Activated naive CD8-positive, alpha-beta T cell treated with anti-CD3 and anti-CD28 coated beads, Interleukin-2, amount 50 U/mL, for 24 hours (primary cell): ENCODE measurements at regions not wholly inside any gene's neighbourhood (a gene's known extent, or its start where the extent isn't known, plus 50 kb on each side); places are given as distances from the start of the nearest gene placed in this dataset.
A peak's percentile ranks its signal among the peaks of the same experiment; 100 is the strongest.

ENCODE experiments used
- ATAC-seq: fragments of 150-1000 bp; cut with Tn5 transposase; one replicate; pipeline ENCODE4 v1.10.0; 2021
- DNase-seq: peaks from one replicate; pipeline ENCODE4 v3.0.0; 2021
- H3K27ac Mint-ChIP-seq: one replicate; pipeline ENCODE4 v1.8.0; 2021; ENCODE audit warnings: mild to moderate bottlenecking, mixed read lengths
- H3K27me3 Mint-ChIP-seq: one replicate; pipeline ENCODE4 v1.8.0; 2021; ENCODE audit warnings: mixed read lengths
- H3K36me3 Mint-ChIP-seq: one replicate; pipeline ENCODE4 v1.8.0; 2021; ENCODE audit warnings: low read depth, mixed read lengths
- H3K4me1 Mint-ChIP-seq: one replicate; pipeline ENCODE4 v1.8.0; 2021; ENCODE audit warnings: mixed read lengths
- H3K4me3 Mint-ChIP-seq: one replicate; pipeline ENCODE4 v1.8.0; 2021; ENCODE audit warnings: mild to moderate bottlenecking, moderate library complexity, mixed read lengths
- H3K9me3 Mint-ChIP-seq: one replicate; pipeline ENCODE4 v1.8.0; 2021; ENCODE audit warnings: mixed read lengths

DNA sequence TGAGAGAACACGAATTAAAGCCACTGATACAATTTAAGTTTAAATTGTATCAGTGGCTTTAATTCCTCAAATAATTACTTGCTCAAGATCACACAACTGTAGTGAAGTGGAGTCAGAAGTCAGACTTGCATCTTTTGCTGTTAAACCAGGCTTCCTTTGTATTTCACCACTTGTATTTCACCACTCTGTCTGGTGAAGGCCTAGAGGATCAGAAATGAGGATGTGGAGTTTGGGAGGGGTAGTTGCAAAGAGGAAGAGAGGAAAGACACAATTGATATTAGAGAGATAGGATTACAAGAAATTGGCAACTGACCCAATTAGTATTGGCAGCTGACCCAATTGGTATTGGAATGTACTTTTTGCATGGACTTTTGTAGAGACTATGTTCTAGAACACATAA is 288.1 kb upstream of the GPR149 start:
- Mint-ChIP-seq H3K9me3 (no peaks in the 10 kb centered on the region), H3K27me3 (no peaks in the 10 kb centered on the region), H3K27ac (no peak overlapping the region), H3K4me1 (no peaks in the 10 kb centered on the region), H3K36me3 (no peaks in the 10 kb centered on the region), H3K4me3 (no peak overlapping the region)
- DNase-seq: no peak
- ATAC-seq: no peak

DNA sequence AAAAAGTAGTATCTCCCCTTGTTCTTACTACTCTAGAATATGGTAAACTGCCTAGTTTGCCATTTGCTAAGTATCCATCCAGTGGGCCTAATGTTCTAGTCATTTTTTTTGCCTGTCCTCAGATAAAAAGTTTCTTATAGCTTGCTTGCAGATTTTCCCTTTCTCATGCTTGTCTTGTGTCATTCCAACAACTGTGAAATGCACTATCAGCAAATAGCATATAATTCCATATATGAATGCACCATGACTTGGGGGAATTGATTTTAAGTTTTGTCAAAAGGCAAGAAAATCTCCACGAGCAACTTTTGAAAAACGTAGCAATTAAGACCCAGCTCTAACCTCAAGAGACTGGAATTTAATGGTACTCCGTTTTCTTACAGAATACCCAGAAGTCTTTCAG is 286.2 kb upstream of the GPR149 start:
- Mint-ChIP-seq H3K4me1 (no peaks in the 10 kb centered on the region), H3K27me3 (no peaks in the 10 kb centered on the region), H3K36me3 (no peaks in the 10 kb centered on the region), H3K4me3 (no peak overlapping the region), H3K9me3 (no peaks in the 10 kb centered on the region), H3K27ac (no peak overlapping the region)
- ATAC-seq (no peak), DNase-seq (no peak)

DNA sequence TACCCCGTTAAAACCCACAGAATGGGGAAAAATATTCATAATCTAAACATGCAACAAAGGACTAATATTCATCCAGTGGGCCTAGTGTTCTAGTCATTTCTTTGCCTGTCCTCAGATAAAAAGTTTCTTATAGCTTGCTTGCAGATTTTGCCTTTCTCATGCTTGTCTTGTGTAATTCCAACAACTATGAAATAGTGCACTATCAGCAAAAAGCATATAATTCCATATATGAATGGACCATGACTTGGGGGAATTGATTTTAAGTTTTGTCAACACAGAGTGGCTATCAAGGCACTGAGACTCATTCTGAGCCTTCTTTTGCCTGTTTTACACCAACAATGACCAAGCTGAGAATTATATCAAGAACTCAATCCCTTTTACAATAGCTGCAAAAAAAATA is 278.6 kb upstream of the GPR149 start:
- Mint-ChIP-seq H3K27me3 (no peaks in the 10 kb centered on the region), H3K4me1 (no peaks in the 10 kb centered on the region), H3K4me3 (no peak overlapping the region), H3K9me3 (no peaks in the 10 kb centered on the region), H3K36me3 (no peaks in the 10 kb centered on the region), H3K27ac (no peak overlapping the region)
- ATAC-seq (no peak), DNase-seq (no peak)

DNA sequence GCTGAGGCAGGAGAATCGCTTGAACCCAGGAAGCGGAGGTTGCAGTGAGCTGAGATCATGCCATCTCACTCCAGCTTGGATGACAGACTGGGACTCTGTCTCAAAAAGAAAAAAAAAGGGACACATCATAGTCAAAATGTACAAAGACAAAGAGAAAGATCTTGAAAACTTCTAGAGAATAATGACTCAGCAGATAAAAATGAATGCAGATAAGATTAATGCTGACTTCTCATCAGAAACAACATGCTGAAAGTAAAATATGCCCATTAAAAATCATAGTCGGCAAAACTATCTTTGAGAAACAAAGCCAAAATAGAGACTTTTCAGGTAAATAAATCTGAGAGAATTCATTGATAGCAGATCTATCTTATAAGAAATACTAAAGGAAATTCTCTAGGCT is 271.1 kb upstream of the GPR149 start:
- no peaks in the 10 kb centered on the region for H3K36me3 Mint-ChIP-seq
- H3K27me3 Mint-ChIP-seq: no peaks in the 10 kb centered on the region
- H3K4me1 Mint-ChIP-seq: no peaks in the 10 kb centered on the region
- ATAC-seq: no peak
- H3K9me3 Mint-ChIP-seq: no peaks in the 10 kb centered on the region
- H3K4me3 Mint-ChIP-seq: no peak overlapping the region
- DNase-seq: no peak
- no peak overlapping the region for H3K27ac Mint-ChIP-seq

DNA sequence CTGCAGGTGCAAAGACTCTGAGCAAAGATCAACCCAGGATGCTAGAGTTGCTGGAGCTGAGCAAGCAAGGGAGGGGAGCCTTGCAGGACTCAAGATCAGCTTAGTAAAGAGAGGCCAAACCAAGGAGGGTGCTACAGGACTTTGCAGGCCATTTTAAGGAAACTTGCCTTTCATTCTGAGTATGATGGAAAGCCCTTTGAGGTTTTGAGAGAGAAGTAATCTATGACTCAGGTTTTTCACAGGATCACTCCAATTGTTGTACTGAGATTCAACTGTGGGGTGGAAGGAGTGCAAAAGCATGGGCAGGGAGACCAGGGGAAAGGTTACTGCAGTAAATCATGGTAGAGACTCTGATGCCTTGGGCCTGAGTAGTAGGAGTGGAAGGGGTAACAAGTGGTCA is 260.4 kb upstream of the GPR149 start:
- Mint-ChIP-seq H3K36me3 (no peaks in the 10 kb centered on the region), H3K4me3 (no peak overlapping the region), H3K9me3 (peaks cover 3% of the 10 kb centered on the region), H3K27ac (no peak overlapping the region), H3K4me1 (no peaks in the 10 kb centered on the region), H3K27me3 (no peaks in the 10 kb centered on the region)
- DNase-seq (no peak), ATAC-seq (peak; percentile 36)

DNA sequence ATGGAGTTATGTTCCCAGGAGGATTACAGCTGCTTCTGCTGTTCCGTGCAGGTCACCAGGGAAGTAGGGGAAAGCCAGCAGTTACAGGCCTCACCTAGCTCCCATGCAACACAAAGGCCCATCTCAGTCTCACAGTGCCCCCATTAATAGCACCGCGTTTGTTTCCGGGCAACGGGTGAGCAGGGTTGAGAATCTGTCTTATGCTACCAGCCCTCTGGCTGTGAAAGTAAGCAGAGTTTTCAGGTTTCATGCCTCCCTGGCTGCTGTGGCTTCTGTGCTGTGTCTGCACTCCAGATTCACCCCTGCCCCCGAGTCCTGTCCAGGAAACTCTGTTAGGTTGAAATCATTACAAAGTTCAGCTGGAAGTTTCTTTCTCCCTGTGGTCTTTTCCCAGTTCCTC is 254.4 kb upstream of the GPR149 start:
- no peaks in the 10 kb centered on the region for H3K4me1 Mint-ChIP-seq
- no peaks in the 10 kb centered on the region for H3K36me3 Mint-ChIP-seq
- no peak for ATAC-seq
- no peak overlapping the region for H3K27ac Mint-ChIP-seq
- no peak overlapping the region for H3K4me3 Mint-ChIP-seq
- H3K27me3 Mint-ChIP-seq: no peaks in the 10 kb centered on the region
- no peak for DNase-seq
- H3K9me3 Mint-ChIP-seq: peaks cover 10% of the 10 kb centered on the region

DNA sequence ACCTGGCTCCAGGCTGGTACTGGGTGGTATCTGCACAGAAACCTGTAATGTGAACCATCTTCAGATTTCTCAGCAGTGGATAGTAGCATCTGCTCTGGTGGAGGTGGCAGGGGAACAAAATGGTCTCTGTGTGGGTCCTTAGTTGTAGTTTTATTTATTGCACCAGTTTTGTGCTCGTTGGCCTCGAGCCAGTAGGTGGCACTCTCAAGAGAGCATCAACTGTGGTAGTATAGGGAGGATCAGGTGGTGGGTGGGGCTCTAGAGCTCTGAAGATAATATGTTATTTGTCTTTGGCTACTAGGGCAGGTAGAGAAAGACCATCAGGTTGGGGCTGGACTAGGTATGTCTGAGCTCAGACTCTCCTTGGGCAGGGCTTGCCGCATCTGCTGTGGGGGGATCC is 254.0 kb upstream of the GPR149 start:
- DNase-seq (no peak), ATAC-seq (no peak)
- H3K4me1 Mint-ChIP-seq: no peaks in the 10 kb centered on the region
- H3K4me3 Mint-ChIP-seq: no peak overlapping the region
- no peaks in the 10 kb centered on the region for H3K27me3 Mint-ChIP-seq
- H3K27ac Mint-ChIP-seq: no peak overlapping the region
- H3K9me3 Mint-ChIP-seq: peaks cover 10% of the 10 kb centered on the region
- H3K36me3 Mint-ChIP-seq: no peaks in the 10 kb centered on the region

DNA sequence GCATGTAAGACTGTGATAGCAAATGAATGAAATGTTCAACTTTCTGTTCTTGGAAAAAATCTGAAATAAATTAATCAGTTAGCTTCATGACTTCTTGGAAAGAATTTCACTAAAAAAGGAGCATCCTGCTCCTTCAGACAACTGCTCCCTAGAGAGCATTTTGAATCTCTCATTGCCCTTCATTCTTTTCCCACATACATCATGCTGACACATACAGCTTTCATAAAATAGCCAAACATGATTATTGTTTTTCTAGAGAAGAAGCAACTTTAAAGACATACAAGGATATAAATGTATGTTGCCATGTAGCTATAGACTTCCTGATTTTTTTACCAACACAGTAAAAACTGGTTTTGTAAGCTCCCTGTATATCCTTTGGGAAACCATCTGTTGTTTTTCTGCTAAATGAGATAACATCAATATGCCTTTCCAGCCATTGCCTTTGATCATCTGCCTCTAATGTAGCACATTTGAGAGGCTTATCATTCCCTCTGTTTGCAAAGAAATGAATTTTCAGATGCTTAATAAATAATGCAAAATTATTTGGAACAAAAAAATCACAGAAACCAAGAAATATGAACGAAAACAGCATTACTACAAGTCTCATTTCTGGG is 248.2 kb upstream of the GPR149 start:
- no peaks in the 10 kb centered on the region for H3K36me3 Mint-ChIP-seq
- no peak overlapping the region for H3K27ac Mint-ChIP-seq
- H3K4me3 Mint-ChIP-seq: no peak overlapping the region
- ATAC-seq (no peak), DNase-seq (no peak)
- H3K9me3 Mint-ChIP-seq: no peaks in the 10 kb centered on the region
- H3K4me1 Mint-ChIP-seq: no peaks in the 10 kb centered on the region
- no peaks in the 10 kb centered on the region for H3K27me3 Mint-ChIP-seq

DNA sequence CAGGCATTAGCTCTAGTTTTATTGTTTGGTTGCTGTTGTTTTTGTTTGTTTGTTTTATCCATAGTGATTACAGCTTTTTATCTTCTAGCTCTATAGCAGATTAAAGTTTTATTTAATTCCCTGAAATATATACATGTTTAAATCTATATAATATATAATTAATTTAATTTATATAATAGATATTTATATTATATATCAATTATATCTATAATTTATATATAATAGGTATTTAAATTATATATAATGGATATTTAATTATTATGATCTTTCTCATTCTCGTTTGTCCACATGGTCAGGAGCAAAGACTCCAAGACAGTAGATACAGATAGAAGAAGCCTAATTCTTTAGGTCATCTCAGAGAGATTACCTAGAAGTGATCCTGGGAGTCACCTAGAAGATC is 238.8 kb upstream of the GPR149 start:
- Mint-ChIP-seq H3K36me3 (no peaks in the 10 kb centered on the region), H3K27ac (no peak overlapping the region), H3K27me3 (no peaks in the 10 kb centered on the region), H3K4me1 (no peaks in the 10 kb centered on the region), H3K4me3 (no peak overlapping the region), H3K9me3 (peaks cover 4% of the 10 kb centered on the region)
- no peak for DNase-seq
- no peak for ATAC-seq

DNA sequence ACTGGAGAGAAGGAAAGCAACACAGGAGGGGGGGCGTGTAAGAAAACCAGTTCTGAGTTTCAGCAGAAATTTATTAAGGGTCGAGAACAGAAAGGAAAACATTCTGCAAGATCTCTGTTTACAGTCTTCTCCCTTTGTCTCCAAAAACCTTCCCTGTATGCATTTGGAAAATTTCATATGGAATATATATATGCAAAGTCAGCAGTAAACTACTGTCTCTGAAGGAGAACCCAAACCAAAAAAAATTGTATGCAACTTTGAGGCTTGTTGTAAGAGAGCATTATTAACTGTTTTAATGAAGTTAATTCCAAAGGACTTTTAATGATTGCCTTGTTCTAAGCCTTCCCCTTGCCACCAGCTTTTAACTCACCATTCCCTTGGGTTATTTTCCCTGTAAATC is 238.2 kb upstream of the GPR149 start:
- Mint-ChIP-seq H3K4me1 (no peaks in the 10 kb centered on the region), H3K4me3 (no peak overlapping the region)

DNA sequence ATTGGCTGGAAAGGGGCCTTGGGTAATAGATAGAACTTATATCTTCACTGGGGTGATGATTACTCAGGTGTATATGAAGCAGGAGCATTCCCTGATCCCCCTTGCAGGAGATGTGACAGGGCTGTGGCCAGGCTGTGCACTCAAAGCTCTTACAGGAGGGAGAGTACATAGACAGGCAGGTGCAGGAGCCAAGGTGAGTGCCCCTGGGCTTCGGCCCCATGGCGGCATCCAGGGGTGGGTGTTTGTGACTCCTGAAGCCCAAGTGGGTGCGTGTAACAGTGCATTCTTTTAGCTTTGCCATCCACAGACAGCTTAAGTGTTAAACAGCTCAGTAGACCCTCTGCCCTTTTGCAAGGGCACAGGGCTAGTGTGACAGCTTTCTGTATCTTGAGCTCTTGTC is 236.6 kb upstream of the GPR149 start:
- Mint-ChIP-seq H3K4me1 (no peaks in the 10 kb centered on the region), H3K27ac (no peak overlapping the region), H3K4me3 (no peak overlapping the region), H3K9me3 (no peaks in the 10 kb centered on the region), H3K36me3 (no peaks in the 10 kb centered on the region), H3K27me3 (no peaks in the 10 kb centered on the region)
- no peak for ATAC-seq
- DNase-seq: no peak

More for the DNA sequence above, 238.2 kb upstream of the GPR149 start:
- ATAC-seq: no peak
- Mint-ChIP-seq H3K27me3 (no peaks in the 10 kb centered on the region), H3K9me3 (peaks cover 4% of the 10 kb centered on the region), H3K36me3 (no peaks in the 10 kb centered on the region), H3K27ac (no peak overlapping the region)
- DNase-seq: no peak

DNA sequence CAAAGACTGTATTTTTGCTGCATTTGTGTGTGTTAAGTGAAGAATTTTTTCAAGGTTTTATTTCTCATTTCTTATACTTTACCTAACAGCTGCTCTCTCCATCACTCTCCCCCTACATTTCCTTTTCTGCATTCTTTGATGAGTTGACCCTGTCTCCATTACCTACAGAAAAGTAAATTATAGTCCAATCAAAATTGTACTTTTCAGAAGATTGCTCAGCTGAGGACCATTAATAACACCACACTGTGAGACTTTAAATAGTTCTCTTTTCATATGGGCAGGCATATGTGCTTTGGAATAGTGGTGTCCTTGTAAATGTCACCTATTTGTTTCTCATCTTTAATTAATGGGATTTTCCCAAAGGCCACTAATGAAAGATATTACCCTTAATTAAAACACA is 234.7 kb upstream of the GPR149 start:
- H3K27ac Mint-ChIP-seq: no peak overlapping the region
- no peak overlapping the region for H3K4me3 Mint-ChIP-seq
- ATAC-seq (no peak), DNase-seq (no peak)
- no peaks in the 10 kb centered on the region for H3K36me3 Mint-ChIP-seq
- H3K27me3 Mint-ChIP-seq: no peaks in the 10 kb centered on the region
- no peaks in the 10 kb centered on the region for H3K9me3 Mint-ChIP-seq
- no peaks in the 10 kb centered on the region for H3K4me1 Mint-ChIP-seq

DNA sequence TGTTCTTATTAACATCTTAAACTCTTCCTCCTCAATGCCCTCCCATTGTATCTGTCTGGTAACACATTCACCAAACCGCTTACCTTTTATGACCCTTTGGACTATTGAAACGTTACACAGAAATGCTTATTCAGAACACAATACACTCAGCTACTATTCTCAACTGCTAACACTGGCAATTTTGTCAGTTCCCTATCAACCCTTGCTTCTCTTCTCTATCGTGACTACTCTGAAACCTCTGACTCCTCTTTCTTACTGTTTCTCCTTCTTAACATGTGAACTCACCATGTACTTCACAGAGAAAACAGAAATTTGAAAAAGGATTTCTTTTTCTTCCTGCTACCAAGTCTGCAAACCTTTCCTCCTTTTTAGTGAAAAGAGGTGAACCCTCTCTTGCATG is 232.9 kb upstream of the GPR149 start:
- Mint-ChIP-seq H3K9me3 (no peaks in the 10 kb centered on the region), H3K4me3 (no peak overlapping the region), H3K36me3 (no peaks in the 10 kb centered on the region), H3K4me1 (no peaks in the 10 kb centered on the region), H3K27ac (no peak overlapping the region), H3K27me3 (no peaks in the 10 kb centered on the region)
- DNase-seq (no peak), ATAC-seq (no peak)

DNA sequence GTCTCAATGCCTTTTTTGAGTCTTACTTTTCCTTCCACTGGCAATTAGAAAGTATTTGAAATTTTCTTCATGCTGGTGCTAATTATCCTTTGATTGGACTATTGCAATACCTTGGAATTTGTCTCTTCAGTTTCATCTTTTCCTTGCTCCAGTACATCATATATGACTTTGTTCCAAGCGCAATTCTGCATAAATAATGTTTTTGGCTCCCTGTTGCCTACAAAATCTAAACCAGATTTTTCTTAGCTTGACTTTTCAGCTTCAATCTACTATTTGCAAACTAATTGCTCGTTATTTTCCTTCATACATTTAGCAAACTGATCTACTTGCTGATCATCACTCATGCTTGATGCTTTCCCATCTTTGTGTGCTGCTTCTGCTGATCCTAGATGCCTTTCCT is 230.8 kb upstream of the GPR149 start:
- H3K27ac Mint-ChIP-seq: no peak overlapping the region
- H3K4me1 Mint-ChIP-seq: no peaks in the 10 kb centered on the region
- H3K4me3 Mint-ChIP-seq: no peak overlapping the region
- DNase-seq: no peak
- no peaks in the 10 kb centered on the region for H3K36me3 Mint-ChIP-seq
- no peaks in the 10 kb centered on the region for H3K9me3 Mint-ChIP-seq
- ATAC-seq: no peak
- no peaks in the 10 kb centered on the region for H3K27me3 Mint-ChIP-seq

DNA sequence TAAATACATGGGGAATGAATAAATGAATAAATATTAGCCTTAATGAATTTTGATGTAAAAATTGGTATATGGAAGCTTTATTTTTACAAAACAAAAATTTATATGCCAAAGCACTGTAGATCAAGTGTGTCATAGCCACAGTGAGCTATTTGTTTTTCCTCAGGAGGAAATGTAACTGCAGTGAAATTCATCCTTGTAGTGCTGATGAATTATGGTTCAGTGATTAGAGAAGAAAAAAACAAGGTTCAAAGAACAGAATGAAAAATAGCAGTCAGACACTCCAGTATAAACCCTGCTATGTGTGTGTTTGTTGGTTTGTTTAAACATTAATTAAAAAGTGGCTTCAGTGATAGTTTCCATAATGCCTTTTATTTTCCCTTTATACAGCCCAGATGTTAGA is 228.0 kb upstream of the GPR149 start:
- DNase-seq (no peak), ATAC-seq (no peak)
- Mint-ChIP-seq H3K9me3 (peaks cover 5% of the 10 kb centered on the region), H3K36me3 (no peaks in the 10 kb centered on the region), H3K4me3 (no peak overlapping the region), H3K27ac (no peak overlapping the region), H3K4me1 (no peaks in the 10 kb centered on the region), H3K27me3 (no peaks in the 10 kb centered on the region)

DNA sequence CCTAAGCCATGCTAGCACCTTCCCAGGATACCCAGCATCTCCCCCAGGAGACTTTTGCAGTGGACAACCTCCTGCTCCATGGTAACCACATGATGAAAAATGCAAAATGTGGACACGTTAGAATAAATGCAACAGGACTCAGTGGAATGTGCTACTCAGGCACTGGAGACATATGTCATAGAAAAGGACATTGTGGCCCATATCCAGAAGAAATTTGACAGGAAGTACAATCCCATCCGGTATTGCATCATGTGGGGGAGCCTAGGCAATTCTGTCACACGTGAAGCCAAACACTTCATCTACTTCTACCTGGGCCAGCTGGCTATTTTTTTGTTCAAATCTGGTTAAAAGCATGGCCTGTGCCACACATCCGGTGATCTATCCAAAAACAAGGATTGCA is 227.2 kb upstream of the GPR149 start:
- H3K4me3 Mint-ChIP-seq: no peak overlapping the region
- H3K27me3 Mint-ChIP-seq: no peaks in the 10 kb centered on the region
- no peak overlapping the region for H3K27ac Mint-ChIP-seq
- no peaks in the 10 kb centered on the region for H3K4me1 Mint-ChIP-seq
- ATAC-seq (no peak), DNase-seq (no peak)
- H3K9me3 Mint-ChIP-seq: peaks cover 5% of the 10 kb centered on the region
- H3K36me3 Mint-ChIP-seq: no peaks in the 10 kb centered on the region
